ENCODE measurements at regions not wholly inside any gene's neighbourhood (a gene's known extent, or its start where the extent isn't known, plus 50 kb on each side); places are given as distances from the start of the nearest gene placed in this dataset.

- no peak overlapping the region for H3K4me3 Mint-ChIP-seq
Measured at GRCh38 chr6:120681204-120681603, 653.1 kb downstream of the TBC1D32 start.

GRCh38 chr6:120675886-120676285 lies 658.4 kb downstream of the TBC1D32 start:
- H3K36me3 Mint-ChIP-seq (ENCODE audit: low read depth) = no peaks in the 10 kb centered on the region
- peaks cover 14% of the 10 kb centered on the region for H3K9me3 Mint-ChIP-seq
- H3K4me1 Mint-ChIP-seq (ENCODE audit: low read depth) = no peaks in the 10 kb centered on the region
- no peak for TF ChIP-seq CTCF (IDR thresholded peaks at IDR 0.05)
- H3K27me3 Mint-ChIP-seq (ENCODE audit: insufficient read depth) = no peaks in the 10 kb centered on the region
- no peak overlapping the region for H3K4me3 Mint-ChIP-seq
- H3K27ac Mint-ChIP-seq = no peak overlapping the region
- DNase-seq = no peak

More at GRCh38 chr6:120681204-120681603, 653.1 kb downstream of the TBC1D32 start:
- Mint-ChIP-seq H3K4me1 (ENCODE audit: low read depth) (no peaks in the 10 kb centered on the region), H3K36me3 (ENCODE audit: low read depth) (no peaks in the 10 kb centered on the region), H3K27me3 (ENCODE audit: insufficient read depth) (no peaks in the 10 kb centered on the region), H3K27ac (no peak overlapping the region), H3K9me3 (peaks cover 22% of the 10 kb centered on the region)
- TF ChIP-seq CTCF (IDR thresholded peaks at IDR 0.05) = no peak
- DNase-seq = no peak

GRCh38 chr6:120671519-120671918 lies 662.8 kb downstream of the TBC1D32 start:
- no peak for DNase-seq
- Mint-ChIP-seq H3K27me3 (ENCODE audit: insufficient read depth) (no peaks in the 10 kb centered on the region), H3K9me3 (peaks cover 34% of the 10 kb centered on the region), H3K27ac (no peak overlapping the region), H3K4me1 (ENCODE audit: low read depth) (no peaks in the 10 kb centered on the region), H3K4me3 (no peak overlapping the region), H3K36me3 (ENCODE audit: low read depth) (no peaks in the 10 kb centered on the region; the same call in 1 of the 2 replicates)
- TF ChIP-seq CTCF (IDR thresholded peaks at IDR 0.05) = no peak

GRCh38 chr6:120652506-120652905 lies 681.8 kb downstream of the TBC1D32 start:
- Mint-ChIP-seq H3K27ac (no peak overlapping the region), H3K4me3 (no peak overlapping the region), H3K4me1 (ENCODE audit: low read depth) (no peaks in the 10 kb centered on the region), H3K27me3 (ENCODE audit: insufficient read depth) (no peaks in the 10 kb centered on the region; the same call in 1 of the 2 replicates), H3K36me3 (ENCODE audit: low read depth) (no peaks in the 10 kb centered on the region), H3K9me3 (peaks cover 20% of the 10 kb centered on the region)
- TF ChIP-seq CTCF (IDR thresholded peaks at IDR 0.05) = no peak
- no peak for DNase-seq

GRCh38 chr6:120648713-120649112 lies 685.6 kb downstream of the TBC1D32 start:
- H3K9me3 Mint-ChIP-seq = peaks cover 21% of the 10 kb centered on the region
- no peaks in the 10 kb centered on the region for H3K36me3 Mint-ChIP-seq (ENCODE audit: low read depth)
- no peak for TF ChIP-seq CTCF (IDR thresholded peaks at IDR 0.05)
- no peaks in the 10 kb centered on the region; the same call in 1 of the 2 replicates for H3K27me3 Mint-ChIP-seq (ENCODE audit: insufficient read depth)
- no peak overlapping the region for H3K4me3 Mint-ChIP-seq
- no peak overlapping the region for H3K27ac Mint-ChIP-seq
- DNase-seq = no peak
- H3K4me1 Mint-ChIP-seq (ENCODE audit: low read depth) = no peaks in the 10 kb centered on the region

- Mint-ChIP-seq H3K27ac (no peak overlapping the region), H3K36me3 (ENCODE audit: low read depth) (no peaks in the 10 kb centered on the region), H3K4me1 (ENCODE audit: low read depth) (no peaks in the 10 kb centered on the region)
Measured at GRCh38 chr6:120646101-120646500, 688.2 kb downstream of the TBC1D32 start.

More at GRCh38 chr6:120646101-120646500, 688.2 kb downstream of the TBC1D32 start:
- no peak for TF ChIP-seq CTCF (IDR thresholded peaks at IDR 0.05)
- DNase-seq = no peak
- H3K4me3 Mint-ChIP-seq = no peak overlapping the region
- peaks cover 20% of the 10 kb centered on the region for H3K9me3 Mint-ChIP-seq
- no peaks in the 10 kb centered on the region for H3K27me3 Mint-ChIP-seq (ENCODE audit: insufficient read depth)

Measured in HFFc6 (cell line).